ENCODE measurements at regions not wholly inside any gene's neighbourhood (a gene's known extent, or its start where the extent isn't known, plus 50 kb on each side); places are given as distances from the start of the nearest gene placed in this dataset.
"Not testable (repeated sequence)": the region's sequence is repeated elsewhere in the genome, so short reads cannot be mapped to it uniquely, and the experiment has no call there.

GRCh38 chr4:187127456-187127855, 403.8 kb upstream of the FAT1 start:
- Histone ChIP-seq H3K4me1 (replicated peaks in 1 of 2) (no peaks in the 10 kb centered on the region), H3K27me3 (no peaks in the 10 kb centered on the region), H3K9me3 (replicated peaks in 1 of 3) (no peaks in the 10 kb centered on the region), H3K36me3 (replicated peaks in 1 of 2) (no peaks in the 10 kb centered on the region), H3K27ac (no peak overlapping the region), H3K4me3 (no peak overlapping the region)
- no peak for DNase-seq
- TF ChIP-seq POLR2A (IDR thresholded peaks at IDR 0.05), result no peak
- TF ChIP-seq CTCF (IDR thresholded peaks at IDR 0.05), result no peak
- intact Hi-C loops (cut with DNase I), result no loop called here
- 70 to 86% (median 76%) methylated on average over 3 of the region's 3 CpGs for WGBS, 4 donors

GRCh38 chr4:187128222-187128621, 404.6 kb upstream of the FAT1 start:
- WGBS, 4 donors, result 65 to 76% (median 72%) methylated on average over 11 of the region's 11 CpGs

DNA sequence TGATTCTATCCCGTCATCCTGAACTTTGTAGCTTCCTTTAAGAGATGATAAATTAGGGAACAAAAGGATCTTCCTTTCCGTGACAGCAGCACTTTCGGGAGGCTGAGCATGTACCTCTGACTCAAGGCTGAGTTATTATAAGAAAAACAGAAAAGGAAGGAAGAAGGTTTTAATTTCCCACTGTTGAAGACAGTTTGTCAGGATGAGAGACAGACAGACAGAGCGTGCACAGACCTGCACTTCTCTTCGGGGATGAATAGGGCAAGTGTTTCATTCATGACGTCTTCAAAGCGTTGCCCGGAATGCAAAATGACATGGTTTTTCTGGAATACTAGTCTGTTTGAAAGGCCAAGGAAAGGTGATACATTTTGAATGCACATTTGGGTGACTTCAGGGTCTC, 405.3 kb upstream of the FAT1 start:
- Histone ChIP-seq H3K27ac (no peak overlapping the region), H3K4me1 (replicated peaks in 1 of 2) (no peaks in the 10 kb centered on the region), H3K4me3 (no peak overlapping the region), H3K27me3 (no peaks in the 10 kb centered on the region), H3K36me3 (replicated peaks in 1 of 2) (no peaks in the 10 kb centered on the region), H3K9me3 (replicated peaks in 1 of 3) (no peaks in the 10 kb centered on the region)
- TF ChIP-seq CTCF (IDR thresholded peaks at IDR 0.05) (no peak), POLR2A (IDR thresholded peaks at IDR 0.05) (no peak)
- intact Hi-C loops (cut with DNase I), result no loop called here
- 34 to 39% (median 36%) methylated on average over 8 of the region's 8 CpGs for WGBS, 4 donors
- DNase-seq, result no peak

More at GRCh38 chr4:187128222-187128621, 404.6 kb upstream of the FAT1 start:
- no peak overlapping the region for H3K27ac ChIP-seq
- H3K4me3 ChIP-seq, result no peak overlapping the region
- H3K4me1 ChIP-seq (replicated peaks in 1 of 2), result no peaks in the 10 kb centered on the region
- no peak for TF ChIP-seq CTCF (IDR thresholded peaks at IDR 0.05)
- no peak for TF ChIP-seq POLR2A (IDR thresholded peaks at IDR 0.05)
- no peak for DNase-seq
- H3K27me3 ChIP-seq, result no peaks in the 10 kb centered on the region
- intact Hi-C loops (cut with DNase I), result no loop called here
- H3K9me3 ChIP-seq (replicated peaks in 1 of 3), result no peaks in the 10 kb centered on the region
- no peaks in the 10 kb centered on the region for H3K36me3 ChIP-seq (replicated peaks in 1 of 2)

DNA sequence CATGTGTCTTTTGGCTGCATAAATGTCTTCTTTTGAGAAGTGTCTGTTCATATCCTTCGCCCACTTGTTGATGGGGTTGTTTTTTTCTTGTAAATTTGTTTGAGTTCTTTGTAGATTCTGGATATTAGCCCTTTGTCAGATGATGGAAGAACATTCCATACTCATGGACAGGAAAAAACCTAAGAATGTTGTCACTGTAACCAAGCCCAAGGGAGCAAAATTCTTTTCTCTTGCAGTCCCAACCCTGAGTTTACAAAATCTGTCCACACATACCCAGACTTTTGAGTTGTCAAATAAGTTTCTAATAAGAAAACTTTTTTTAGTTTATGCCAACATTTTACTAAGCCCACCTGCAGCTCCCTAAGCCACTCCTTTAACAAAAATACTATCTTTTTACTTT, 408.2 kb upstream of the FAT1 start:
- H3K36me3 ChIP-seq (replicated peaks in 1 of 2); intact Hi-C loops (cut with DNase I); DNase-seq; H3K4me3 ChIP-seq; H3K27me3 ChIP-seq; H3K4me1 ChIP-seq (replicated peaks in 1 of 2); H3K9me3 ChIP-seq (replicated peaks in 1 of 3); H3K27ac ChIP-seq: not testable (repeated sequence)
- WGBS, 4 donors, result 80 to 100% (median 96%) methylated on average over 1 of the region's 1 CpG

GRCh38 chr4:187135878-187136277, 412.2 kb upstream of the FAT1 start:
- intact Hi-C loops (cut with DNase I), result no loop called here
- Histone ChIP-seq H3K27ac (no peak overlapping the region), H3K9me3 (replicated peaks in 1 of 3) (no peaks in the 10 kb centered on the region), H3K36me3 (replicated peaks in 1 of 2) (no peaks in the 10 kb centered on the region), H3K27me3 (no peaks in the 10 kb centered on the region), H3K4me3 (no peak overlapping the region), H3K4me1 (replicated peaks in 1 of 2) (no peaks in the 10 kb centered on the region)
- DNase-seq, result no peak
- no peak for TF ChIP-seq POLR2A (IDR thresholded peaks at IDR 0.05)
- TF ChIP-seq CTCF (IDR thresholded peaks at IDR 0.05), result no peak
- WGBS, 4 donors, result 83 to 92% (median 89%) methylated on average over 6 of the region's 6 CpGs
